CD4-positive, alpha-beta T cell treated with Interleukin-17A for 1 hour (primary cell): ENCODE measurements at regions not wholly inside any gene's neighbourhood (a gene's known extent, or its start where the extent isn't known, plus 50 kb on each side); places are given as distances from the start of the nearest gene placed in this dataset.
"Not testable (repeated sequence)": the region's sequence is repeated elsewhere in the genome, so short reads cannot be mapped to it uniquely, and the experiment has no call there.

Experiments used
- DNase-seq: peaks from one replicate; pipeline ENCODE4 v3.0.0-alpha.2; 2020

DNA sequence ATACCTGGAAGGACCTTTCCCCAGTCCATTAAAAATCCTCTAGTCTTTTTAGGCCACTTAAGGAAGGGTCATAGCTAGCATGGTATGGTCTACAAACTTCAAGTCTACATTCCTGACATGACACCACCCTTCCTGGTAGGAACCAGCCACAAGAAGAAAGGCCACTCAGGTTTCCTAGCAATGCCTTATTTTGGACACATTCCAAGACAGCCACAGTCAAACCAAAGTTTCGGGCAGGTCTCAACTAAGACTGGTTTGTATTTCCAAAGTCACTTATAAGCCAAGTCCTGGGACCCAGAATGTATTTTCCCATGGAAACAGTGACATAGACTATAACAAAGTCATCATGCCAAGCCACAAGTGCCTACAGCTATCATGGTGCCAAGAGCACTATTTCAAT, 50.6 kb upstream of the SLC44A3 start:
- no peak for DNase-seq

DNA sequence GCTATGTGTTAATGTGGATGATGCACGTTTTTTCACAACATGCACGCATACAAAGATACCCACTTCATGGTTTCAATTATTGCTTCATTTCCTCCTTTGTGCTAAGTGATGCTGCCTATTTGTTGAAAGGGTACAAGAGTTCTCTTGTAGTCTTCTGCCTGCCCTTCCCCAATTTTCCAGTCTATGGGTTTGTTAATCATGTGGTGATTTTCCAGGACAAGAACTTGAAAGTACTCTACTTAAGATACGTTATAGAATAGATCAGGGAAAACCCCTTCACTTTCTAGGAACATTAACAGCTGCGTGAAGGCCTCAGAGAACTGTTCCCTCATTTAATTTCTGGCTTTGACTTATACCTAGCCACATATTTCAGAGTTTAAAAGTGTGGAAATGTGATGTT, 52.1 kb upstream of the SLC44A3 start:
- no peak for DNase-seq

DNA sequence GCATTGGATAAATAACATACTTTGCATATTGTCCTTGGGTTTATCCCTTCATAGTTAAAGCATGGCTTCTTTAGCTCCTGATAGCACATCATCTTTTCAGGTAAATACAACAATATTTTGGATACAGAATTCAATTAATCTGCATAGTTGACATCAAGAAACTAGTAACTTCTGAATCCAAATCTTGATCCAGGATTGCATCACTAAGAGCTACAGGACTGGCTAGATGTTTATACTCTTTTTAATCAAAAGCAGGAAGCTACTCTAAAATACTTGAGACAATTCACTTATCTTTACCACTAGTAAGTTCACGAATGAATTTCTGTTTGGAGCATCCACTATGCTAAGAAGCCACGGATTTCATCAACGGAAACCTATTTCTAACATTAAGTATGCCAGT, 54.2 kb upstream of the SLC44A3 start:
- DNase-seq, result no peak

DNA sequence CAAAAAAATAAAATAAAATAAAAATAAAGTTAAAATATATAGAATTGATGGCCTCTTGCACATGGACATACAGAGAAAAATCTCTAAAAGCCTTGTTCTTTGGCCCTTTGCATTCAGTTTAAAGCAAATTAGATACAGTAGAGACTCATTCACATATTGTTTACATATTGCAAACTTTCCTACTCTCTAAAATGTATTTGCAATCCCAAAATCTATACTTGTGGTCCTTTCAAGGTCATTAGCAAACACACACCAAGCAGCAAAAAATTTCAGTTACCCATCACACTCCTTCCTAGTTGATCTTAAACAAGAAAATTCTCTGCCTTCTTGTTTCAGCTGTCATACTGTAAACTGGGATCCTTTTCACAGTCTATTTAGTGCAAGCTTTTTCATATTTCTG, 61.0 kb upstream of the SLC44A3 start:
- DNase-seq, result no peak

- DNase-seq, result no peak
Observed at GRCh38 chr1:94757931-94758330, 62.2 kb upstream of the SLC44A3 start.

GRCh38 chr1:94755675-94756074, 64.5 kb upstream of the SLC44A3 start:
- DNase-seq, result no peak

- DNase-seq, result not testable (repeated sequence)
Observed at GRCh38 chr1:94755016-94755415, 65.1 kb upstream of the SLC44A3 start.

- DNase-seq, result no peak
Observed at GRCh38 chr1:94754570-94754969, 65.6 kb upstream of the SLC44A3 start.

- no peak for DNase-seq
Observed at GRCh38 chr1:94754095-94754494, 66.1 kb upstream of the SLC44A3 start.

GRCh38 chr1:94753171-94753972, 66.8 kb upstream of the SLC44A3 start:
- no peak for DNase-seq

- DNase-seq, result not testable (repeated sequence)
Observed at GRCh38 chr1:94751483-94751882, 68.7 kb upstream of the SLC44A3 start.

- DNase-seq, result no peak
Observed at GRCh38 chr1:94746635-94747525, 73.3 kb upstream of the SLC44A3 start.

DNA sequence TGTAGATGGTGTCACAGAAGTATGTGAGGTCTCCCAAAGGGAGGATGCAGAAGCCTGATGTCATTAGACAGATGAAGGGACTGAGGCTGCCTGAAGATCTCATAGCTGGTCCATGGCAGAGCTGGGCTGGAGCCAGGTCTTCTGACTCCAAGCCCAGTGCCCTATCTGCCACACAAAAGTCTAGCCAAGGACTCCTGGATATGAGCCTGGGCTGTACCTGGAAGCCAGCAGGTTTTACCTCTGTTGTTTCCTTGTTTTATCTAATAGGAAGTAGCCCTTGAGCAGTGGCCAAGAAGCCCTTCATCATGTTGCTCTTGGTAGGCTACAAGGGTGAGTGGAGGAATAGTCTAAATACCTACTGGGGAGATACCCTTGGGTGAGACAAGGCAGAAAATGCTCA, 74.4 kb upstream of the SLC44A3 start:
- DNase-seq, result no peak

DNA sequence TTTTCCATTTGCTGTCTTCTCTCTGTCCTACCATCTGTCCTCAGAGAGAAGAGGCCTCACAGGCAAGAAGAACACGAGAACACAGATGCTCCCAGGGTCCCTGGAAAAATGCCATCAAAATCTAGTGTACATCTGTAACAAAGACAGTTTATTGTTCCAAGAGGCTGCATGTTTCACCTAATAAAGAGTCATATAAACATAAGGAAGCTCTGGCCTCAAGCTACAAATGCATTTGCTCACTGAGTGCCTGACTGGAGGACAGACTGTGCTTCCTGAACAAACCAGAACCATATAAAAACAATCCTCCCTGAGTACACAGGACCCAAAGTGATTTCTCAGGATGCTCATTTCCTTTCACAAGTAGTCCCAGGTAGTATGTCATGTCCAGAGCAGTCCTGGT, 76.3 kb upstream of the SLC44A3 start:
- DNase-seq, result no peak

GRCh38 chr1:94741996-94742395, 78.2 kb upstream of the SLC44A3 start:
- no peak for DNase-seq

GRCh38 chr1:94741510-94741909, 78.6 kb upstream of the SLC44A3 start:
- no peak for DNase-seq

DNA sequence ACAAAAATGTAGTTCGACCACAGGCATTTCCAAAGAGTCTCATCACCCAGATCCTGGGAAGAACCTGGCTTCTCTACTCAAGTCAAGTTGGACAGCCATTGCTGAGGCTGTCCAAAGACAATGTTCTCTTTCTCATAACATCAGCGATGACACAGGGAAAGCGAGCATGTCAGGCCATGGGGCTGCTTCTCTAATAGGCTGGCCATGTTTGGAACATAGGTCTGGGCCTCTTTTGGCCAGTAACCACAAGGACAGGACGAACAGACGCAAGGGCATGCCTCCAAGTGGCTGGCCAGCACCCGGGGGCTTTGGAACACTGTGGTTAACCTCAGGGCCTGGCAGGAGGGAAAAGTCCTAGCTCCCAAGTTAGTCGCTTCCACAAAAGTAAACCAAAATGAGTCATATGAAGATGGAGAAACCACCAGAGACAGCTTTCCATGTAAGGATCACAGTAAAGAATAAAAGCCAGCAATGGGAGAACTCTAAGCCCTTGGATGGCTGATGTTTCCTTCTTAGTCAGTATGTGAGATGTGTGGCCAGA, 80.6 kb upstream of the SLC44A3 start:
- DNase-seq, result no peak

DNA sequence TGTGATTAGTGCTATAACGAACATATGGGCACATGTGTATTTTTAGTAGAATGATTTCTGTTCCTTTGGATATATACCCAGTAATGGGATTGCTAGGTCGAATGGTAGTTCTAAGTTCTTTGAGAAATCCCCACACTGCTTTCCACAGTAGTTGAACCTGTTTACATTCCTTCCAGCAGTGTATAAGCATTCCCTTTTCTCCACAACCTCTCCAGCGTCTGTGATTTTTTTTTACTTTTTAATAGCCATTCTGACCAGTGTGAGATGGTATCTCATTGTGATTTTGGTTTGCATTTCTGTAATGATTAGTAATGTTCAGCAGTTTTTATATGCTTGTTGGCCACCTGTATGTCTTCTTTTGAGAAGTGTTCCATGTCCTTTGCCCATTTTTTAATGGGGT, 81.8 kb upstream of the SLC44A3 start:
- DNase-seq, result no peak

- no peak for DNase-seq
Observed at GRCh38 chr1:94737124-94737998, 82.8 kb upstream of the SLC44A3 start.

GRCh38 chr1:94736549-94736948, 83.6 kb upstream of the SLC44A3 start:
- DNase-seq, result no peak

GRCh38 chr1:94736073-94736472, 84.1 kb upstream of the SLC44A3 start:
- DNase-seq, result no peak

GRCh38 chr1:94734963-94735901, 84.9 kb upstream of the SLC44A3 start:
- DNase-seq, result no peak
